WTC11 (cell line): ENCODE measurements at regions not wholly inside any gene's neighbourhood (a gene's known extent, or its start where the extent isn't known, plus 50 kb on each side); places are given as distances from the start of the nearest gene placed in this dataset.

ENCODE experiments used
- JUN ChIP-seq: sonication (generic); formaldehyde crosslinking; IDR thresholded peaks from 2 replicates; pipeline ENCODE4 v1.8.0; 2023; ENCODE audit warnings: mild to moderate bottlenecking, missing genetic modification reagents
- SP1 ChIP-seq: sonication (generic); formaldehyde crosslinking; conservative IDR thresholded peaks from 2 replicates; pipeline ENCODE4 v1.8.1; 2022; ENCODE audit warnings: missing genetic modification reagents
- TCF7 ChIP-seq: sonication (generic); formaldehyde crosslinking; IDR thresholded peaks from 2 replicates; pipeline ENCODE4 v1.8.0; 2022; ENCODE audit warnings: mild to moderate bottlenecking, low read depth, missing genetic modification reagents, moderate library complexity
- TF ChIP-seq, protein P1 (sequence below): sonication (generic); formaldehyde crosslinking; IDR thresholded peaks from 2 replicates; pipeline ENCODE4 v1.8.1; 2022; ENCODE audit warnings: missing genetic modification reagents, borderline replicate concordance
- TF ChIP-seq, protein P2 (sequence below): fragments of 200-600 bp; IDR thresholded peaks from 2 replicates; pipeline ENCODE4 v1.8.0; 2022; ENCODE audit warnings: antibody characterized with exemption

- TF ChIP-seq TCF7 (CRISPR knock-in tag), result no peak
- TF ChIP-seq SP1 (CRISPR knock-in tag), result no peak
- TF ChIP-seq, protein P1, sequence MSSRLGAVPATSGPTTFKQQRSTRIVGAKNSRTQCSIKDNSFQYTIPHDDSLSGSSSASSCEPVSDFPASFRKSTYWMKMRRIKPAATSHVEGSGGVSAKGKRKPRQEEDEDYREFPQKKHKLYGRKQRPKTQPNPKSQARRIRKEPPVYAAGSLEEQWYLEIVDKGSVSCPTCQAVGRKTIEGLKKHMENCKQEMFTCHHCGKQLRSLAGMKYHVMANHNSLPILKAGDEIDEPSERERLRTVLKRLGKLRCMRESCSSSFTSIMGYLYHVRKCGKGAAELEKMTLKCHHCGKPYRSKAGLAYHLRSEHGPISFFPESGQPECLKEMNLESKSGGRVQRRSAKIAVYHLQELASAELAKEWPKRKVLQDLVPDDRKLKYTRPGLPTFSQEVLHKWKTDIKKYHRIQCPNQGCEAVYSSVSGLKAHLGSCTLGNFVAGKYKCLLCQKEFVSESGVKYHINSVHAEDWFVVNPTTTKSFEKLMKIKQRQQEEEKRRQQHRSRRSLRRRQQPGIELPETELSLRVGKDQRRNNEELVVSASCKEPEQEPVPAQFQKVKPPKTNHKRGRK (CRISPR knock-in tag), result no peak
- no peak for TF ChIP-seq JUN
- TF ChIP-seq, protein P2, sequence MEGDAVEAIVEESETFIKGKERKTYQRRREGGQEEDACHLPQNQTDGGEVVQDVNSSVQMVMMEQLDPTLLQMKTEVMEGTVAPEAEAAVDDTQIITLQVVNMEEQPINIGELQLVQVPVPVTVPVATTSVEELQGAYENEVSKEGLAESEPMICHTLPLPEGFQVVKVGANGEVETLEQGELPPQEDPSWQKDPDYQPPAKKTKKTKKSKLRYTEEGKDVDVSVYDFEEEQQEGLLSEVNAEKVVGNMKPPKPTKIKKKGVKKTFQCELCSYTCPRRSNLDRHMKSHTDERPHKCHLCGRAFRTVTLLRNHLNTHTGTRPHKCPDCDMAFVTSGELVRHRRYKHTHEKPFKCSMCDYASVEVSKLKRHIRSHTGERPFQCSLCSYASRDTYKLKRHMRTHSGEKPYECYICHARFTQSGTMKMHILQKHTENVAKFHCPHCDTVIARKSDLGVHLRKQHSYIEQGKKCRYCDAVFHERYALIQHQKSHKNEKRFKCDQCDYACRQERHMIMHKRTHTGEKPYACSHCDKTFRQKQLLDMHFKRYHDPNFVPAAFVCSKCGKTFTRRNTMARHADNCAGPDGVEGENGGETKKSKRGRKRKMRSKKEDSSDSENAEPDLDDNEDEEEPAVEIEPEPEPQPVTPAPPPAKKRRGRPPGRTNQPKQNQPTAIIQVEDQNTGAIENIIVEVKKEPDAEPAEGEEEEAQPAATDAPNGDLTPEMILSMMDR, result no peak
Observed at GRCh38 chr9:21690561-21690960, 111.9 kb upstream of the MTAP start.
